ENCODE measurements at regions not wholly inside any gene's neighbourhood (a gene's known extent, or its start where the extent isn't known, plus 50 kb on each side); places are given as distances from the start of the nearest gene placed in this dataset.

DNA sequence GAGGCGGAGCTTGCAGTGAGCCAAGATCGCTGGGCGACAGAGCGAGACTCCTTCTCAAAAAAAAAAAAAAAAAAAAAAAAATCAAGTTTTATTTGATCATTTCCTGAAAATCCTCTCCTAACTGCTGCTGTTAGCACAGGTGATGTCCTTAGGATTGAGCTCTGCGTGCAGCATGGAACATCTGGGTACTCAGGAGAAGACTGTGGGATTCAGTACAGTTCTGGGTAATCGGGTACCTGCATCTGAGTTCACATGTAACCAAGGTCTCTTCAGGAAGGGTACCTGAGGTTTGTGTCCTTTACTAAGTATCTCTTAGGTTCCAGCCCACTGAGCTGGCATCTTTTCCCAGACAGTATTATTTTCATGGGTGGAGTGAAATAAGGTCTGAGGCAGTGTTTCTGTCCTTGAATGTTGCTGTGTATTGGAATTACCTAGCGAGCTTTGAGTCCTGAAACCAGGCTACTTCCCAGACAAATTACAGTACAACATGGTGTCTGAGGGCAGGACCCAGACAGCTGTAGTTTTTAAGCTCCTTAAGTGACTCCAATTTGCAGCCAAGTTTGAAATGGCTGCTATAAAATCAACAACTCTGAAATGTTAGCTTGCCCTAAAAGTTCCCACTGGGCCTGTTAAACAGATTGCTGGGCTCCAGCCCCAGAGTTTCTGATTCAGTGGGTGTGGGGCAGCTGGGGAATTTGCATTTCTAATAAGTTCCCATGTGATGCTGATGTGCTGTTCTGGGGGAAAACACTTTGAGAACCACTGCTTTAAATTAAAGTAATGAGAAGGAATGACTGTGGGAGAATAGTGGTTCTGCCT is 120.5 kb downstream of the PMAIP1 start:
- H3K4me1 ChIP-seq (ENCODE audit: control insufficient read depth, insufficient read depth, low read length) = peaks cover 9% of the 10 kb centered on the region; the same call in 1 of the 2 replicates
- CTCF ChIA-PET = interaction anchor here (0.5 to 2.7 kb wide), 2 partner anchors 24 to 55 kb away, joined by 5 to 13 read pairs; no protein-coding TSS in a partner anchor
- TF ChIP-seq ZBTB20 (tag by site-specific recombination; IDR thresholded peaks at IDR 0.05) (peak; percentile 54), ZNF544 (tag by site-specific recombination; IDR thresholded peaks at IDR 0.05) (no peak), SETDB1 (IDR thresholded peaks at IDR 0.05; ENCODE audit: insufficient read length, low read length) (no peak), TCF7L2 (IDR thresholded peaks at IDR 0.05; ENCODE audit: borderline replicate concordance, low read depth, low read length) (no peak), ZSCAN16 (tag by site-specific recombination; IDR thresholded peaks at IDR 0.05) (no peak), ZNF341 (tag by site-specific recombination; IDR thresholded peaks at IDR 0.05; ENCODE audit: low read depth) (no peak), ZNF350 (tag by site-specific recombination; IDR thresholded peaks at IDR 0.05) (no peak)
- TF ChIP-seq, protein P1, sequence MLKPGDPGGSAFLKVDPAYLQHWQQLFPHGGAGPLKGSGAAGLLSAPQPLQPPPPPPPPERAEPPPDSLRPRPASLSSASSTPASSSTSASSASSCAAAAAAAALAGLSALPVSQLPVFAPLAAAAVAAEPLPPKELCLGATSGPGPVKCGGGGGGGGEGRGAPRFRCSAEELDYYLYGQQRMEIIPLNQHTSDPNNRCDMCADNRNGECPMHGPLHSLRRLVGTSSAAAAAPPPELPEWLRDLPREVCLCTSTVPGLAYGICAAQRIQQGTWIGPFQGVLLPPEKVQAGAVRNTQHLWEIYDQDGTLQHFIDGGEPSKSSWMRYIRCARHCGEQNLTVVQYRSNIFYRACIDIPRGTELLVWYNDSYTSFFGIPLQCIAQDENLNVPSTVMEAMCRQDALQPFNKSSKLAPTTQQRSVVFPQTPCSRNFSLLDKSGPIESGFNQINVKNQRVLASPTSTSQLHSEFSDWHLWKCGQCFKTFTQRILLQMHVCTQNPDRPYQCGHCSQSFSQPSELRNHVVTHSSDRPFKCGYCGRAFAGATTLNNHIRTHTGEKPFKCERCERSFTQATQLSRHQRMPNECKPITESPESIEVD (tag by site-specific recombination; IDR thresholded peaks at IDR 0.05) = no peak
- TF ChIP-seq, protein P2, sequence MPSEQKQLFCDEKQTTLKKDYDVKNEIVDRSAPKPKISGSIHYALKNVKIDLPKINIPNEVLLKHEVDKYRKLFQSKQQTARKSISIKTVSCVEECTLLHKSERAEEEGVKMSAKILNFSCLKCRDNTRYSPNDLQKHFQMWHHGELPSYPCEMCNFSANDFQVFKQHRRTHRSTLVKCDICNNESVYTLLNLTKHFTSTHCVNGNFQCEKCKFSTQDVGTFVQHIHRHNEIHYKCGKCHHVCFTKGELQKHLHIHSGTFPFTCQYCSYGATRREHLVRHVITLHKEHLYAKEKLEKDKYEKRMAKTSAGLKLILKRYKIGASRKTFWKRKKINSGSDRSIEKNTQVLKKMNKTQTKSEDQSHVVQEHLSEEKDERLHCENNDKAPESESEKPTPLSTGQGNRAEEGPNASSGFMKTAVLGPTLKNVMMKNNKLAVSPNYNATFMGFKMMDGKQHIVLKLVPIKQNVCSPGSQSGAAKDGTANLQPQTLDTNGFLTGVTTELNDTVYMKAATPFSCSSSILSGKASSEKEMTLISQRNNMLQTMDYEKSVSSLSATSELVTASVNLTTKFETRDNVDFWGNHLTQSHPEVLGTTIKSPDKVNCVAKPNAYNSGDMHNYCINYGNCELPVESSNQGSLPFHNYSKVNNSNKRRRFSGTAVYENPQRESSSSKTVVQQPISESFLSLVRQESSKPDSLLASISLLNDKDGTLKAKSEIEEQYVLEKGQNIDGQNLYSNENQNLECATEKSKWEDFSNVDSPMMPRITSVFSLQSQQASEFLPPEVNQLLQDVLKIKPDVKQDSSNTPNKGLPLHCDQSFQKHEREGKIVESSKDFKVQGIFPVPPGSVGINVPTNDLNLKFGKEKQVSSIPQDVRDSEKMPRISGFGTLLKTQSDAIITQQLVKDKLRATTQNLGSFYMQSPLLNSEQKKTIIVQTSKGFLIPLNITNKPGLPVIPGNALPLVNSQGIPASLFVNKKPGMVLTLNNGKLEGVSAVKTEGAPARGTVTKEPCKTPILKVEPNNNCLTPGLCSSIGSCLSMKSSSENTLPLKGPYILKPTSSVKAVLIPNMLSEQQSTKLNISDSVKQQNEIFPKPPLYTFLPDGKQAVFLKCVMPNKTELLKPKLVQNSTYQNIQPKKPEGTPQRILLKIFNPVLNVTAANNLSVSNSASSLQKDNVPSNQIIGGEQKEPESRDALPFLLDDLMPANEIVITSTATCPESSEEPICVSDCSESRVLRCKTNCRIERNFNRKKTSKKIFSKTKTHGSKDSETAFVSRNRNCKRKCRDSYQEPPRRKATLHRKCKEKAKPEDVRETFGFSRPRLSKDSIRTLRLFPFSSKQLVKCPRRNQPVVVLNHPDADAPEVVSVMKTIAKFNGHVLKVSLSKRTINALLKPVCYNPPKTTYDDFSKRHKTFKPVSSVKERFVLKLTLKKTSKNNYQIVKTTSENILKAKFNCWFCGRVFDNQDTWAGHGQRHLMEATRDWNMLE (tag by site-specific recombination; conservative IDR thresholded peaks at IDR 0.05; ENCODE audit: low read depth) = no peak
- no peak overlapping the region for H3K27ac ChIP-seq (ENCODE audit: extremely low read depth, low read depth, low read length)
- POLR2A ChIA-PET = no interaction called here
- no peaks in the 10 kb centered on the region for H3K36me3 ChIP-seq (ENCODE audit: control insufficient read depth in 2 of 2, insufficient read depth in 1 of 2, low read length in 2 of 2)
- H3K9me3 ChIP-seq (ENCODE audit: control insufficient read depth, insufficient read depth, low read depth, low read length) = no peaks in the 10 kb centered on the region
- H3K4me3 ChIP-seq (ENCODE audit: low read depth, low read length) = no peak overlapping the region

DNA sequence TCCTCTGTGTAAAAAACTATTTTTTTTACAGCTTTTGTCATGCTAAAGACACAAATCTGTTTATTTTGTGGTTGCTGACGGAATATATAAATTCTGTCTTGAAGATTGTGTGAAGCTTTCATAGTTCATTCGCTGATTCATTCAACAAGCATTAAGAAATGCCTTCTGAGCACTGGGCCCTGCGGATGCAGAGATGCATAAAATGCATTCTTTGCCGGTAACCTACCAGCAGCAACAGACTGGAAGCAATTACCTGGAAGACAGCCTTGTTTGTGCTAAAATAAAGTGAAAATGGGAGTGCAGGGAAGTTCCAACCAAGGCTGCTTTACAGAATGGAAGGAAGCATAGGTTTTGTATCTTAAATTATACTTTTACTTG is 119.7 kb downstream of the PMAIP1 start:
- no peaks in the 10 kb centered on the region for H3K36me3 ChIP-seq (ENCODE audit: control insufficient read depth in 2 of 2, insufficient read depth in 1 of 2, low read length in 2 of 2)
- CTCF ChIA-PET = no interaction called here
- no peaks in the 10 kb centered on the region for H3K9me3 ChIP-seq (ENCODE audit: control insufficient read depth, insufficient read depth, low read depth, low read length)
- no peak for TF ChIP-seq ZFP41 (tag by site-specific recombination; IDR thresholded peaks at IDR 0.05; ENCODE audit: borderline replicate concordance)
- TF ChIP-seq GLIS1 (tag by site-specific recombination; IDR thresholded peaks at IDR 0.05) = no peak
- TF ChIP-seq, protein P3, sequence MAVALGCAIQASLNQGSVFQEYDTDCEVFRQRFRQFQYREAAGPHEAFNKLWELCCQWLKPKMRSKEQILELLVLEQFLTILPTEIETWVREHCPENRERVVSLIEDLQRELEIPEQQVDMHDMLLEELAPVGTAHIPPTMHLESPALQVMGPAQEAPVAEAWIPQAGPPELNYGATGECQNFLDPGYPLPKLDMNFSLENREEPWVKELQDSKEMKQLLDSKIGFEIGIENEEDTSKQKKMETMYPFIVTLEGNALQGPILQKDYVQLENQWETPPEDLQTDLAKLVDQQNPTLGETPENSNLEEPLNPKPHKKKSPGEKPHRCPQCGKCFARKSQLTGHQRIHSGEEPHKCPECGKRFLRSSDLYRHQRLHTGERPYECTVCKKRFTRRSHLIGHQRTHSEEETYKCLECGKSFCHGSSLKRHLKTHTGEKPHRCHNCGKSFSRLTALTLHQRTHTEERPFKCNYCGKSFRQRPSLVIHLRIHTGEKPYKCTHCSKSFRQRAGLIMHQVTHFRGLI (tag by site-specific recombination; IDR thresholded peaks at IDR 0.05) = no peak
- no peak for TF ChIP-seq ZNF433 (tag by site-specific recombination; IDR thresholded peaks at IDR 0.05; ENCODE audit: low read depth)
- no peak for TF ChIP-seq ZNF585B (tag by site-specific recombination; IDR thresholded peaks at IDR 0.05)
- no peak for TF ChIP-seq GLI4 (tag by site-specific recombination; IDR thresholded peaks at IDR 0.05)
- no peak for TF ChIP-seq ZFP69B (tag by site-specific recombination; IDR thresholded peaks at IDR 0.05)
- TF ChIP-seq ZBTB7A (tag by site-specific recombination; IDR thresholded peaks at IDR 0.05; ENCODE audit: low read depth) = no peak
- TF ChIP-seq ZNF157 (tag by site-specific recombination; IDR thresholded peaks at IDR 0.05) = no peak
- no peak for TF ChIP-seq ZNF311 (tag by site-specific recombination; IDR thresholded peaks at IDR 0.05; ENCODE audit: borderline replicate concordance)
- TF ChIP-seq ZNF146 (tag by site-specific recombination; IDR thresholded peaks at IDR 0.05) = no peak
- TF ChIP-seq, protein P4, sequence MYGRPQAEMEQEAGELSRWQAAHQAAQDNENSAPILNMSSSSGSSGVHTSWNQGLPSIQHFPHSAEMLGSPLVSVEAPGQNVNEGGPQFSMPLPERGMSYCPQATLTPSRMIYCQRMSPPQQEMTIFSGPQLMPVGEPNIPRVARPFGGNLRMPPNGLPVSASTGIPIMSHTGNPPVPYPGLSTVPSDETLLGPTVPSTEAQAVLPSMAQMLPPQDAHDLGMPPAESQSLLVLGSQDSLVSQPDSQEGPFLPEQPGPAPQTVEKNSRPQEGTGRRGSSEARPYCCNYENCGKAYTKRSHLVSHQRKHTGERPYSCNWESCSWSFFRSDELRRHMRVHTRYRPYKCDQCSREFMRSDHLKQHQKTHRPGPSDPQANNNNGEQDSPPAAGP (tag by site-specific recombination; IDR thresholded peaks at IDR 0.05) = no peak
- POLR2A ChIA-PET = no interaction called here
- H3K27ac ChIP-seq (ENCODE audit: extremely low read depth, low read depth, low read length) = no peak overlapping the region
- H3K4me3 ChIP-seq (ENCODE audit: low read depth, low read length) = no peak overlapping the region
- H3K4me1 ChIP-seq (ENCODE audit: control insufficient read depth, insufficient read depth, low read length) = peaks cover 9% of the 10 kb centered on the region; the same call in 1 of the 2 replicates

Data from HEK293 (cell line).